GM21529 (cell line): ENCODE measurements at regions not wholly inside any gene's neighbourhood (a gene's known extent, or its start where the extent isn't known, plus 50 kb on each side); places are given as distances from the start of the nearest gene placed in this dataset.
"Not testable (repeated sequence)": the region's sequence is repeated elsewhere in the genome, so short reads cannot be mapped to it uniquely, and the experiment has no call there.

Experiments used
- ATAC-seq: cut with Tn5 transposase; IDR thresholded peaks from one replicate; pipeline ENCODE4 v1.9.1; 2021; ENCODE audit not compliant: unreplicated experiment

DNA sequence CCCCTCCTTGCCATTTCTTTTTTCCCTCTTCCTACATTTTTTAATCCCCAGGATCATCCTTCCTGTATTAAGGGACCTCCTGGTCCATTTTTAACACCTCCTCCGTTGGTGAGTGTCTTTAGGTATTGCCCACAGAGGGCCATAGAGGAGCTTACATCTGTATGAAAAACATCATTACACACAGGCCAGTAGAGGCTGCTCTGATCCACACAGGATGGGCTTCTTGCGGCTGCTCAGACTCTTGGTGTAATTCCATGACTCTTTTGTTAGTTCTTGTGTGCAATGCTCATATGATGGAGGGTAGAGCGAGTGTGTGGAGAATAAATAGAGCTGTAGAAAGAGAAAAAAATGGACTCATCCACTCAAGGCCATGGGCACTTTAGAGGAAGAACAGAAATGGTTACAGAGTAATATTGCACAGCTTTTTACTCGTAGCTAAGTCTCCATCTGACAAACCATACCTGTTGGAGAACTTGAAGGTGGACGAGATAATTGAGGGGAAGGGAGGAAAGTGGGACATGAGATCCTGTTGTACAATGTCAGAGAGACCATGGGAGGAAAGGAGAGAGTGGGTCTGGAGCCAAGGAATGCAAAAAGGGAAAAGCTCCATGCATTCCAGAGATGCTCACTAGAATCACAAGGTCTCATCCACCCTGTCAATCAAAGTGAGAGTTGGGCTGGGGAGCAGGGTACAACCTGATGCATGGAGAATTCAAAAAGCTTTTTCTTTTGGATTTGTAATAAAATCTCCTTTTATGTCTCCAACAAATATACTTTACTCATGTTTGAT is 129.7 kb upstream of the TNP1 start:
- ATAC-seq = no peak

GRCh38 chr2:216987252-216987821 is 127.5 kb upstream of the TNP1 start:
- ATAC-seq = no peak

DNA sequence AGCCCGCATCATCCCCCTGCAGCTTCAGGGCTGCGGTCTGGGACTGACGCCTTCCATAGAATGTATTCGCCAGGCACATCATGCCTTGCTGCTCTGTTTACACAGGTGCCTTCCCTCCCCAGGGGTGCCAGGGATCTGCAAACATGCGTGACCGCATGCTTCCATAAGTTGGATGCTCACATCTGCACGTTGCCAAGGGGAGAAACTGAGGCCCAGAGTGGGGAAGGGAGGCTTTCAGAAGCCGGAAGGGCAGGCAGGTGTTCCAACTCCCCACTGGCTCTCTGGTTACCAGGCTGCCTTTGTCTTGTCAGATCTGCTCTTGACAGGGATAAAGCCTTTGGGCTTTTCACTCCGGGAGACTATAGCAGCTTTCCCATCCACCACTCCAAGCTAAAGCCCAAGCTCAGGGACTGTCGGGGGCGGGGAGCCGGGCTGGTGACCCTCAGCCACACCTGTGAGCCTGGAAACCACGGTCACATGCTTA is 125.8 kb upstream of the TNP1 start:
- no peak for ATAC-seq

DNA sequence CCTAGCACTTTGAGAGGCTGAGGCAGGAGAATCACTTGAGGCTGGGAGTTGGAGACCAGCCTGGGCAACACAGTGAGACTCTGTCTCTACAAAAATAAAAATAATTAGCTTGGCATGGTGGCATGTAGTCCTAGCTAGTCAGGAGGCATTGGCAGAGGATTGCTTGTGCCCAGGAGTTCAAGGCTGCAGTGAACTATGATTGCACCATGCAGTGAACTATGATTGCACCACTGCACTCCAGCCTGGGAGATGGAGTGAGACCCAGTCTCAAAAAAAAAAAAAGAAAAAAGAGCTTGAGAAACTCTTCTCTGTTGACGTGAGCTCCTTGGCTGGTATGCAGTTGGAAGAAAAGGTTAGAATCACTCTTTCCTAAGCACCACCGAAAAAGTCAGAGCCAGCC is 125.1 kb upstream of the TNP1 start:
- ATAC-seq = no peak

DNA sequence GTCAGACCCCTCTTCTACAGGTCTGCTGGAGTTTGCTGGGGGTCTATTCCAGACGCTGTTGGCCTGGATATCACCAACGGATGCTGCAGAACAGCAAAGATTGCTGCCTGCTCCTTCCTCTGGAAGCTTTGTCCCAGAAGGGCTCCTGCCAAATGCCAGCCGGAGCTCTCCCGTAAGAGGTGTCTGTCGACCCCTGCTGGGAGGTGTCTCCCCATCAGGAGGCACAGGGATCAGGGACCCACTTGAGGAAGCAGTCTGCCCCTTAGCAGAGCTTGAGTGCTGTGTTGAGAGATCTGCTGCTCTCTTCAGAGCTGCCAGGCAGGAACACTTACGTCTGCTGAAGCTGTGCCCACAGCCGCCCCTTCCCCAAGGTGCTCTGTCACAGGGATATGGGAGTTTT is 122.1 kb upstream of the TNP1 start:
- not testable (repeated sequence) for ATAC-seq

DNA sequence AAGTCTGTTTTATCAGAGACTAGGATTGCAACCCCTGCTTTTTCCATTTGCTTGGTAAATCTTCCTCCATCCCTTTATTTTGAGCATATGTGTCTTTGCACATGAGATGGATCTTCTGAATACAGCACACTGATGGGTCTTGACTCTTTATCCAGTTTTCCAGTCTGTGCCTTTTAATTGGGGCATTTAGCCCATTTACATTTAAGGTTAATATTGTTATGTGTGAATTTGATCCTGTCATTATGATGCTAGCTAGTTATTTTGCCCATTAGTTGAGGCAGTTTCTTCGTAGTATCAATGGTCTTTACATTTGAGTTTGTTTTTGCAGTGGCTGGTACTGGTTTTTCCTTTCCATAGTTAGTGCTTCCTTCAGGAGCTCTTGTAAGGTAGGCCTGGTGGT is 120.6 kb upstream of the TNP1 start:
- not testable (repeated sequence) for ATAC-seq

DNA sequence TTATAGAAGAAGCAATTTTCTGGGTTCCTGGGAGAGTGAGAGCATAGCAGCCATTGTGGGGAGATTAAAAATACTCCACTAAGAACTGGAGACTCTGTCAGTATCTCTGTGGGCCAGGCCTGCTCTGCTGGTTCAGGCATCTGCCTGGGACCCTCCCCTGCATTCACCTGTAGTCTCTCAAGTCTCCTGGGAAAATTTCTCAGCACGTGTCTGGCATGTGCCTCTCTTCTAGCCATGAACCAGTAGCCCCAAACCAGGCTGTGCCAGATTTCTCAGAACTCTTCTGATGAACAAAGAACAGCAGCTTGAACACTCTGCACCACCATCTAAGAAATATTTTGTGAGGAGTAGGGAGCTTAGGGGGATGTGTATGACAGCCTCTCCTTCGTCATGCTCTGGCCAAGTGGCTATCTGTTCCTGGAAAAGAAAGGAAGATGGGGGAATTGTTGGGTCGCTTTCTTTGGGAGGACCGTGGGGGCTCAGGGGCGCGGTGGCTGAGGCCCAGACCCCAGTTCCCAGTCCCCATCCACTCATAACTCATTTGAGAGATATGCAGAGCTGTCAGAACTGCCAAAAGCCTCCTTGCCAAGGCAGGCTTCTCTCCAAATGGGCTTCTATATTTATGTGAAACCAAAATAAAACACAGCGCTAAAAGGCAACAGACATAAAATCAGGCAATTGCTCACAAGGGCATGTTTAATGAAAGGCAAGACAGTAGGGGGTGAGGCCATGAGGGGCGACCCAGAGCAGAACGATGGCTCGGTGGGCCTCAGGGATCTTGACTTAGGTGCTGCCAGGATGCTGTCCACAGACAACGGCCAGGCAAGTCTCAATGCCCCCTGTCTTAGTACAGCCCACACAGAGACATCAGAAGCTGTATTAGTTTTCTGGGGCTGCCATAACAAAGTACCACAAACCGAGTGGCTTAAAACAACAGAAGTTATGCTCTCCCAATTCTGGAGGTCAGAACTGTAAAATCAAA is 114.7 kb upstream of the TNP1 start:
- ATAC-seq = no peak

DNA sequence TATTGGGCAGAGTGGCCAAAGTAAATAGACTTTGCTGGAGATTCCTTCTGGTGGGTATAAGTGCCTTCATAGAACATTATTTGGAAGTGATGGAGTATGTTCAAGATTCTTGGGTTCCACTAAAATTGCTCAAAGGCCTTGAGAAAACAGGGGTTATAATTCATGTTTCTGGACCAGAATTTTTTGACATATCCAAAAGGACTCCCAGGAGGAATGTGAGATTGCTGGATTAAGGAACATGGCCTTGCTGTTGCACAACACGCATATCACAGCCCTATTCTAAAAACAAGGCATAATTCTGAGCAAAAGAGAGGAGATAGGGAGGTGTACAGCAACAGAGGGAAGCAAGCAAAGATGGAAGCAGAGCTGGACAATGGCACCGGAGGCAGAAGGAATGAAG is 111.7 kb upstream of the TNP1 start:
- no peak for ATAC-seq

DNA sequence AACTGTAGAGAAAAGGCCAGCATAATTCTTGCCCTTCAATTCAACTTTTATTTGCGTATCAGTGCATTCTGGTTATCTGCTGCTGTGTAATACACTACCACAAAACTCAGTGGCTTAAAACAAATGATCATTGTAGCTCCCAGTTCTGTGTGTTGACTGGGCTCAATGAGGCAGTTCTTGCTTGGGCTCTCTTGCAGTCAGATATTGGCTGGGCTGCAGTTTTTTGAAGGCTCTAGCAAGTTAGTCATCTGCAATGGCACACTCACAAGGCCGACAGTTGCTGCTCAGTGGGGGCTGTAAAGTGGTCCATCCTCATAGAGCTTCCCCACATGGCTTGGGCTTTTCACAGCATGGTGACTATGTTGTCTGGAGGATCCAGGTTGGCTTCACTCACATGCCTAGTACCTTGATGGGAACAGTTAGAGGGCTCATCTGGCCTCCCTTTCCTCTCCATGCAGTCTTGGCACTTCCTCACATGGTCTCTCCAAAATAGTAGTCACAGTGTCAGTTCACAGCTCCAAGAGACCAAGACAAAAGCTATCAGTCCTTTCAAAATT is 110.6 kb upstream of the TNP1 start:
- no peak for ATAC-seq

DNA sequence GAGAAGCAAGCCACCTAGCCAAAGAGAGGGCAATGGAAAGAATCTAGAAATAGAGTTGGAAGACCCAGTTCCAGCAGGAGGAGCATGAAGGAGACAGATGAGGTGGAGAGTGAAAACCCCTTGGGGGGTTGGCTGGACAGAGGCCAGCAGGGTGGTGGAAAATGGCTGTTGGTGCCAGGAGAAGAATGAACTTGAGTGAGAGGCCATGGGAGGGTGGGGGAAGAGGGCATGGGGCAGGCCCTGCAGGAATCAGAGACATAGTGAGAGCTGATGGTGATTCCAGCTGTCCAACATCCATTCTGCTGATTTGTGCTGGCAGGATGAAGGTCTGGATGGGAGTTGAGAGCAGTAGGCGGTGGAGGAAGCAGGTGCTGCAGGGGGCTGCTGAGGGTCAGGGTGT is 108.0 kb upstream of the TNP1 start:
- ATAC-seq = no peak

GRCh38 chr2:216960671-216961268 is 100.9 kb upstream of the TNP1 start:
- ATAC-seq = no peak

DNA sequence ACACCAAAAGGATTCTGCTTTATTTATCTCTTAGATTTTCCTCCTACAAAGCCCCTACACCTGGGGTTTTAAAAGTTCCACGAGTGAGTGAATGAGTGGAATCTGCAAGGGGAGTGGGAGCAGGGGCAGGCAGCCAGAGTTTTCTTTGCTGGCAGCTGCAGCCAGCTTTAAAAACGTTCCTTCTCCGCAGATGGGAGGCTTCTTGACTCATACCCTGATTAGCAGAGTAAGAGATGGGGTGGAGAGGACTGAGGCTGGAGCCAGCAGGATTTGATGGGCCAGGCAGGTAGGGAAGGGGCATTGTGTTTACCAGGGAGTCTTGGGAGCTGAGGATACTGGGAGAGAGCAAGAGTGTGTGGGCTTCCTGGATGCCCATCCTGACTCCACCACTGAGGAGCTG is 99.6 kb upstream of the TNP1 start:
- no peak for ATAC-seq

DNA sequence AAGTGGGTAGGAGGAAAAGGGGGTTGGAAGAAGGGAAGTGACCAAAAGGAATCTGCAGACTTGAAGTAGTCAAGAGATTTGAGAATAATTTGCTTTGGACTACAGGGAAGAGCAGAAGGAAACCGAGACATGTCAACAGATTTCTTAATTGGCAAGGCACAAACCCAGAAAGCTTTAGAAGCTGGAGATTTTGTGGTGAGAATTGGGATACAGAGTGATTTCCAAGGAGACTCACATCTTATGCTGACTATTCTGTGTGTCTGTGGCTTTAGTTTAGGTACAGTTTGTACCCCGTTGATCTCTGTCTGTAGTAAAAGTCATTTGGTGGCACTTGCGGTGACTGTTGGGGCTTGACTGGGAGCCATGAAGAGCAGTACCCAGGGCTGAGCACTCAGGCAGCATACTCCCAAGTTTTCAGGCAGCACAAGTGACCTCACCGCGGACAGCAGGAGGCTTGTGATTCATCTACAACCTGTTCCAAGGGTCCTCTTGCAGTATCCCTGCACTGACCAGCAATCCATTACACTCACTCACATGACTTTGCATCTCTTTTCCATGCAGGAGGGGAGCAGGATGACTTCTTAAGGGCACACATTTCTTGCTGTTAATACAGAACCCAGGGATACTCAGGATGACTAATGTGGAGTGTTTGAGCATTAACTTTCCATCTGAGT is 97.1 kb upstream of the TNP1 start:
- ATAC-seq = no peak

- no peak for ATAC-seq
These were observed 91.3 kb upstream of the TNP1 start for GRCh38 chr2:216951171-216951570.

- ATAC-seq = no peak
These were observed 90.7 kb upstream of the TNP1 start for GRCh38 chr2:216950547-216950946.

DNA sequence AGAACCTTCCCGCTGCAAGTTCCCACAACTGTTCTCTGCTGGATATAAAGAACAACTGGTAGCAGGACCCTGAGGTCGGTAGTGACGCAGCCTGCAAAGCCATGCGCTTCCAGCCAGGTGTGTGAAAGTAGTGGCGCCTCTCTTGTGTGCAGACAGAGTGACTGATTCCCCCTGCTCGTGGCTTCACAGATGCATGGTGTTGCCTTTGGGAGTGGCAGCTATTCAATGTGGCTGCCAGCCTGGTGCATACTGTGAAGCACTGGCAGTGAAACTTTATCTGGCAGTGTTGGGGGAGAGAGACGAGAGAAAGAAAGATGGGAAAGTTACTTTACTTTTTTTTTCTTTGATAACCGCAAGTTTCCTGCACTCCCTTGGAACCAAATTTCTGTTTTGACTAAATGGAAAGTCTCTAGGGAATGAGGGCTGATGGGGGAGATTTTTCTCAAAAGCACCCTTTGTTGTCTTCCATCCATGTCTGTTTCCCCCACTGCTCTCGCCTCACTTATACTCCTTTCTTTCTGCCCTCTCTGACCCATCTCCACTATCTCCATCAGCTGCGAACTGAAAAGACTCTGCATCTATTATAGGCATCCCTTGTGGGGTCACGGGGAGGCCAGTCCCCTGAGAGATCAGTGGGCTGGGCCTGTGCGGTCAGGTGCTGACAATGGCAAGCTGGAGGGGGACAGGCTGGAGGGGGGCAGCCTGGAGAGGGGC is 90.0 kb upstream of the TNP1 start:
- ATAC-seq = no peak

DNA sequence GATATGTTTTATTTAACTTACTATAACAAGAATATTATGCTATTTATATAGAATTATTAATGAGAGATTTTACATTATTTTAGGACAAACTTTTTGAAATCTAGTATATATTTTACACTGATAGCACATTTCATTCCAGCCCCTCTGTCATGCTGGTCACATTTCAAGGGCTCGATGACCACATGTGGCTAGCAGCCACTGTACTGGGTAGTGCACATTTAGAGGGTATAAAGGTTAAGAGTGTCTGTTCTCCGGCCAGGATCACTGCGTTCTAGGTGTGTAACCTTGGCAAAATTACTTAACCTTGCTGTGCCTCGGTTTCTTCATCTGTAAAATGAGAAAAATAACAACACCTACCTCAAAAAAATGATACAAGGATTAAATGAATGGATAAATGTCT is 87.2 kb upstream of the TNP1 start:
- ATAC-seq = no peak

DNA sequence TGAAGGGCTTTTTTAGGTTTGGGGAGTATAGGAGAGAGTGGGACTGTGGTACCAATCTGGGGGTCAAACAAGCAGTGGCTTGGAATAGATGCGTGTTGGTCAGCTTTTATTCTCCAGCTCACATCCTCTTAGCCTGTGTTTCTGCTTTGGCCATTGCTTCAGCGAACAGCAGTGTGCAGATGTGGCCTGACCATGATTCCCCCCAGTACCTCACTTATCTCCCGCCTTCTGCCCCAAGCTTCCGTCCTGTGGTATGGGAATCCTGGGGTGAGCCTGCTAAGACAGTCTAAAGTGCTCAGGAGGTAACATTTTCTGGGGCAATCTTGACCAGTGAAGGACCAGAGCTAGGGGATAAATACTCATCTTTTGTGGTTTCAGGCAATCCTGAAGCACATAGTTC is 84.9 kb upstream of the TNP1 start:
- no peak for ATAC-seq

GRCh38 chr2:216943109-216943508 is 83.2 kb upstream of the TNP1 start:
- ATAC-seq = no peak

DNA sequence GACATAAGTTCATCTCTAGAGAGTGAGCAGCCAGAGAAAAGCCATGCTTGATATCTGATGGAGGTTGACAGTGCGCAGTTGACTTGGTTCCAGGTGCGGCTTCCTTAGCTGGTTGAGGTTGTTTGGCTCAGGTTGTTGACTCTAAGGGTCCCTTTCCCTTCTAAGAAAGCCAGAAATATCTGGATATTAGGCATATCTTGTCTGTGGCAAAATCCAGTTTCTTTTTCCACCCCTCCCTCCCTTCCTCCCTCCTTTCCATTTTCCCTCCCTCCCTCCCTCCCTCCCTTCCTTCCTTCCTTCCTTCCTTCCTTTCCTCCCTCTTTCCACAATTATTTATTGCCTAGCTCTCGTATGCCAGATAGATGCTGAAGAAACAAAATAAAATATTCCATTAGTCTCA is 82.6 kb upstream of the TNP1 start:
- no peak for ATAC-seq
